SK-N-SH (cell line): ENCODE measurements at regions not wholly inside any gene's neighbourhood (a gene's known extent, or its start where the extent isn't known, plus 50 kb on each side); places are given as distances from the start of the nearest gene placed in this dataset.

ENCODE experiments used
- CTCF ChIA-PET: fragments of 300-600, 350-600 bp; formaldehyde crosslinking; extraction: SDS; loops from one replicate; lab custom pipeline; 2021; lab: Yijun Ruan, JAX
- POLR2A ChIA-PET: fragments of 350-600 bp; sonication (Branson Sonifier 250); formaldehyde crosslinking; extraction: SDS; loops from one replicate; lab custom pipeline; 2020; ENCODE audit warnings: antibody characterized with exemption, inconsistent platforms; lab: Yijun Ruan, JAX
- DNase-seq: peaks from one replicate; pipeline ENCODE4 v3.0.0; 2012
- H2AFZ ChIP-seq: fragments of 200-600 bp; sonication (generic); 2 replicates; pipeline ENCODE4 v1.8.1; 2016; ENCODE audit warnings: antibody characterized with exemption, mild to moderate bottlenecking, low read depth
- H3F3A ChIP-seq: fragments of 200-600 bp; sonication (generic); replicated peaks from 2 replicates; pipeline ENCODE3; 2016; ENCODE audit warnings: antibody characterized with exemption, mild to moderate bottlenecking; ENCODE audit not compliant: insufficient read depth
- H3K27ac ChIP-seq, 2 experiments: fragments of 200-500 bp in 1 of 2; fragments of 200-600 bp in 1 of 2; sonication (Bioruptor generic) in 1 of 2; sonication (generic), shearing (Covaris generic) in 1 of 2; 2 replicates each; pipeline versions ENCODE4 v1.5.1 to v1.6.1; 2014 to 2016; ENCODE audit warnings: low read depth in 2 of 2, inconsistent platforms in 1 of 2, low read length in 1 of 2, mild to moderate bottlenecking in 1 of 2, mixed read lengths in 1 of 2
- H3K27me3 ChIP-seq: fragments of 200-600 bp; sonication (generic), shearing (Covaris generic); 2 replicates; pipeline ENCODE4 v1.6.1; 2016; ENCODE audit warnings: mixed run types; ENCODE audit not compliant: insufficient read depth
- H3K36me3 ChIP-seq, 2 experiments: fragments of 200-500 bp in 1 of 2; fragments of 200-600 bp in 1 of 2; sonication (Bioruptor generic) in 1 of 2; sonication (generic) in 1 of 2; replicated peaks in 1 of 2; 2 replicates each; pipeline versions ENCODE3 to v1.5.1; 2014 to 2016; ENCODE audit warnings: low read length in 1 of 2, mild to moderate bottlenecking in 1 of 2; ENCODE audit not compliant: insufficient read depth in 2 of 2, control insufficient read depth in 1 of 2
- H3K4me1 ChIP-seq, 2 experiments: fragments of 200-500 bp in 1 of 2; fragments of 200-600 bp in 1 of 2; sonication (Bioruptor generic) in 1 of 2; sonication (generic), shearing (Covaris generic) in 1 of 2; 2 replicates each; pipeline versions ENCODE4 v1.5.1 to v1.6.1; 2014 to 2016; ENCODE audit warnings: low read depth in 1 of 2, low read length in 1 of 2, mixed run types in 1 of 2; ENCODE audit not compliant: insufficient read depth in 2 of 2, control insufficient read depth in 1 of 2
- H3K4me2 ChIP-seq: fragments of 200-600 bp; sonication (generic), shearing (Covaris generic); 2 replicates; pipeline ENCODE4 v1.6.1; 2017; ENCODE audit warnings: mixed run types
- H3K4me3 ChIP-seq, 2 experiments: fragments of 200-500 bp in 1 of 2; fragments of 200-600 bp in 1 of 2; sonication (Bioruptor generic) in 1 of 2; sonication (generic), shearing (Covaris generic) in 1 of 2; 2 replicates each; pipeline versions ENCODE4 v1.5.1 to v1.8.1; 2014 to 2016; ENCODE audit warnings: low read depth in 2 of 2, inconsistent platforms in 1 of 2, low read length in 1 of 2, mild to moderate bottlenecking in 1 of 2, mixed read lengths in 1 of 2, moderate library complexity in 1 of 2
- H3K79me2 ChIP-seq: fragments of 200-600 bp; sonication (generic); 2 replicates; pipeline ENCODE4 v1.8.1; 2017; ENCODE audit warnings: mild to moderate bottlenecking; ENCODE audit not compliant: insufficient read depth
- H3K9ac ChIP-seq: fragments of 200-600 bp; sonication (generic); 2 replicates; pipeline ENCODE4 v1.6.1; 2017; ENCODE audit warnings: mixed run types
- H3K9me2 ChIP-seq: fragments of 200-600 bp; sonication (generic); 2 replicates; pipeline ENCODE4 v1.6.1; 2017; ENCODE audit warnings: mixed run types
- H3K9me3 ChIP-seq: fragments of 200-600 bp; sonication (generic); 2 replicates; pipeline ENCODE4 v1.6.1; 2017; ENCODE audit warnings: mixed run types, mild to moderate bottlenecking, moderate library complexity
- H4K20me1 ChIP-seq: fragments of 200-600 bp; sonication (generic); 2 replicates; pipeline ENCODE4 v1.6.1; 2017; ENCODE audit warnings: mild to moderate bottlenecking, mixed run types; ENCODE audit not compliant: insufficient read depth
- CHD2 ChIP-seq: fragments of 150-350 bp; IDR thresholded peaks from 2 replicates; pipeline ENCODE4 v1.6.1; 2018; ENCODE audit warnings: low read length; ENCODE audit not compliant: partially characterized antibody
- EZH2phosphoT487 ChIP-seq: fragments of 200-600 bp; sonication (generic); IDR thresholded peaks from 2 replicates; pipeline ENCODE4 v1.6.1; 2017; ENCODE audit warnings: low read depth, mixed run types, mild to moderate bottlenecking, antibody characterized with exemption, moderate library complexity, borderline replicate concordance
- FOSL2 ChIP-seq: IDR thresholded peaks from 2 replicates; pipeline ENCODE4 v1.4.0; 2012; ENCODE audit warnings: low read depth, mild to moderate bottlenecking, moderate library complexity, borderline replicate concordance
- FOXJ3 ChIP-seq: sonication (generic); formaldehyde crosslinking; IDR thresholded peaks from 2 replicates; pipeline ENCODE4 v1.5.1; 2020; ENCODE audit warnings: mild to moderate bottlenecking, missing genetic modification reagents
- GABPA ChIP-seq: IDR thresholded peaks from 2 replicates; pipeline ENCODE4 v1.4.0; 2012; ENCODE audit warnings: low read depth, mild to moderate bottlenecking
- JUND ChIP-seq: IDR thresholded peaks from 2 replicates; pipeline ENCODE4 v1.4.0; 2012
- MEF2A ChIP-seq: IDR thresholded peaks from 2 replicates; pipeline ENCODE4 v1.4.0; 2012; ENCODE audit warnings: low read depth, borderline replicate concordance
- RAD21 ChIP-seq: IDR thresholded peaks from 2 replicates; pipeline ENCODE4 v1.6.1; 2012; ENCODE audit warnings: mild to moderate bottlenecking, low read length
- RXRA ChIP-seq: IDR thresholded peaks from 2 replicates; pipeline ENCODE4 v1.4.0; 2012; ENCODE audit warnings: low read depth, mild to moderate bottlenecking, borderline replicate concordance
- WGBS: methylation state at CpG from one replicate; pipeline ENCODE4 v1.1.6; 2017; ENCODE audit warnings: low lambda C conversion rate; 5-methylcytosine and 5-hydroxymethylcytosine counted together
- TF ChIP-seq, protein P1 (sequence below): fragments of 150-350 bp; IDR thresholded peaks from 2 replicates; pipeline ENCODE4 v1.6.1; 2016; ENCODE audit warnings: mild to moderate bottlenecking, low read depth, low read length
- TF ChIP-seq, protein P2 (sequence below): IDR thresholded peaks from 2 replicates; pipeline ENCODE4; 2012
- TF ChIP-seq, protein P3 (sequence below): IDR thresholded peaks from 2 replicates; pipeline ENCODE4 v1.4.0; 2012; ENCODE audit warnings: low read depth, borderline replicate concordance
- TF ChIP-seq, protein P4 (sequence below): IDR thresholded peaks from 2 replicates; pipeline ENCODE4 v1.4.0; 2012; ENCODE audit warnings: low read depth, borderline replicate concordance
- TF ChIP-seq, protein P5 (sequence below): IDR thresholded peaks from 2 replicates; pipeline ENCODE4 v1.6.1; 2012; ENCODE audit warnings: mild to moderate bottlenecking, low read depth, low read length, moderate library complexity
- TF ChIP-seq, protein P6 (sequence below): fragments of 200-600 bp; sonication (generic); IDR thresholded peaks from 2 replicates; pipeline ENCODE4 v1.6.1; 2017; ENCODE audit warnings: antibody characterized with exemption, mild to moderate bottlenecking, moderate library complexity

DNA sequence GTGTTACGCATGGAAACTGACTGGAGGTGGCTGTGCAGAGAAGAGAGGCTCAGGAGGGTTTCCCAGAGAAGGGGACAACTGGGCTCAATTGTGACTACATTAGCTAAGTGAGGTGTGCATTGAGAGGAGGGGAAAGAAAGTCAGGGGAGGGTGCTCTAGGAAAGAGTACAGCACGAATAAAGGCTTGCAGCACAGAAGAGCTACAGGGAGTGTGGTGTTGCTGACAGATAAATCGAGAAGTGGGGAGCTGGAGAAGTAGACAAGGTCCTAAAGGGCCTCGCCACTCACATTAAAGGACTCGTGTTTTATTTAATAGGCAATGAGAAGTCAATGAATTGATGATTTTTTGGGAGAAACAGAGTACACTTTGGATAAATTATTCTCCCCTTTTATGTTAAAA lies 65.7 kb upstream of the CTAGE1 start:
- 10% methylated on average over 5 of the region's 5 CpGs for WGBS
- Histone ChIP-seq H3K4me1 (no peaks in the 10 kb centered on the region), H3K27ac (no peak overlapping the region), H3K4me3 (no peak overlapping the region), H3K9me3 (no peaks in the 10 kb centered on the region), H3K27me3 (no peaks in the 10 kb centered on the region; the same call in 1 of the 2 replicates), H3K36me3 (no peaks in the 10 kb centered on the region), H3K9ac (no peak overlapping the region), H4K20me1 (no peaks in the 10 kb centered on the region), H3K4me2 (no peak overlapping the region), H3F3A (no peaks in the 10 kb centered on the region), H2AFZ (no peak overlapping the region), H3K9me2 (0 out of 2 replicates have a peak, but pooled peaks cover 2% of the 10 kb centered on the region), H3K79me2 (no peaks in the 10 kb centered on the region)
- DNase-seq, result no peak
- TF ChIP-seq EZH2phosphoT487 (no peak), FOXJ3 (CRISPR knock-in tag) (no peak), GABPA (no peak)
- TF ChIP-seq, protein P1, sequence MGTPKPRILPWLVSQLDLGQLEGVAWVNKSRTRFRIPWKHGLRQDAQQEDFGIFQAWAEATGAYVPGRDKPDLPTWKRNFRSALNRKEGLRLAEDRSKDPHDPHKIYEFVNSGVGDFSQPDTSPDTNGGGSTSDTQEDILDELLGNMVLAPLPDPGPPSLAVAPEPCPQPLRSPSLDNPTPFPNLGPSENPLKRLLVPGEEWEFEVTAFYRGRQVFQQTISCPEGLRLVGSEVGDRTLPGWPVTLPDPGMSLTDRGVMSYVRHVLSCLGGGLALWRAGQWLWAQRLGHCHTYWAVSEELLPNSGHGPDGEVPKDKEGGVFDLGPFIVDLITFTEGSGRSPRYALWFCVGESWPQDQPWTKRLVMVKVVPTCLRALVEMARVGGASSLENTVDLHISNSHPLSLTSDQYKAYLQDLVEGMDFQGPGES, result no peak
- TF ChIP-seq, protein P2, sequence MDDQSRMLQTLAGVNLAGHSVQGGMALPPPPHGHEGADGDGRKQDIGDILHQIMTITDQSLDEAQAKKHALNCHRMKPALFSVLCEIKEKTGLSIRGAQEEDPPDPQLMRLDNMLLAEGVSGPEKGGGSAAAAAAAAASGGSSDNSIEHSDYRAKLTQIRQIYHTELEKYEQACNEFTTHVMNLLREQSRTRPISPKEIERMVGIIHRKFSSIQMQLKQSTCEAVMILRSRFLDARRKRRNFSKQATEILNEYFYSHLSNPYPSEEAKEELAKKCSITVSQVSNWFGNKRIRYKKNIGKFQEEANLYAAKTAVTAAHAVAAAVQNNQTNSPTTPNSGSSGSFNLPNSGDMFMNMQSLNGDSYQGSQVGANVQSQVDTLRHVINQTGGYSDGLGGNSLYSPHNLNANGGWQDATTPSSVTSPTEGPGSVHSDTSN, result no peak
- ChIA-PET POLR2A (no interaction called here), CTCF (no interaction called here)

DNA sequence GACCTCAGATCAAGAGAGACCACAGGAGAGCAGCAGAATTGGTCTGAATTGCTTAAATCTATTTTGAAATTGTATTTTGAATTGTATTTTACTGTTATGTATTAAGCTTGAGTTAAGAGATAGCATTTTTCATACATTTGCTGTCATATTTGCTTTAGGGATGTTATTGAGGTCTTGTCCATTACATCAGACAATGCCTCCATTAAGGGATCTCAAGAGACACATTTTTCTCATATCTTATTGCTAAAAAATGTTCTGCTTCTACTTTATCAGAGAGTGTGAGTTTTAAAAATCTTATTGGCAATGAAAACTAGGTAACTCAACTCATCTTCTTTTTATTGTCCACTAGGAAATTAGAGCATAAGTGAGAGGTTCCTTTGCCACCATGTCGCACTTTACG lies 66.8 kb upstream of the CTAGE1 start:
- Histone ChIP-seq H3K9me3 (no peaks in the 10 kb centered on the region), H3K4me2 (no peak overlapping the region), H3K4me3 (no peak overlapping the region), H3K36me3 (no peaks in the 10 kb centered on the region), H3K79me2 (no peaks in the 10 kb centered on the region), H3K27me3 (no peaks in the 10 kb centered on the region; the same call in 1 of the 2 replicates), H3K27ac (no peak overlapping the region), H4K20me1 (no peaks in the 10 kb centered on the region), H3K9ac (no peak overlapping the region), H2AFZ (no peak overlapping the region), H3K9me2 (0 out of 2 replicates have a peak, but pooled peaks cover 2% of the 10 kb centered on the region), H3K4me1 (no peaks in the 10 kb centered on the region), H3F3A (no peaks in the 10 kb centered on the region)
- ChIA-PET POLR2A (no interaction called here), CTCF (no interaction called here)
- 44% methylated on average over 2 of the region's 2 CpGs for WGBS
- TF ChIP-seq, protein P3, sequence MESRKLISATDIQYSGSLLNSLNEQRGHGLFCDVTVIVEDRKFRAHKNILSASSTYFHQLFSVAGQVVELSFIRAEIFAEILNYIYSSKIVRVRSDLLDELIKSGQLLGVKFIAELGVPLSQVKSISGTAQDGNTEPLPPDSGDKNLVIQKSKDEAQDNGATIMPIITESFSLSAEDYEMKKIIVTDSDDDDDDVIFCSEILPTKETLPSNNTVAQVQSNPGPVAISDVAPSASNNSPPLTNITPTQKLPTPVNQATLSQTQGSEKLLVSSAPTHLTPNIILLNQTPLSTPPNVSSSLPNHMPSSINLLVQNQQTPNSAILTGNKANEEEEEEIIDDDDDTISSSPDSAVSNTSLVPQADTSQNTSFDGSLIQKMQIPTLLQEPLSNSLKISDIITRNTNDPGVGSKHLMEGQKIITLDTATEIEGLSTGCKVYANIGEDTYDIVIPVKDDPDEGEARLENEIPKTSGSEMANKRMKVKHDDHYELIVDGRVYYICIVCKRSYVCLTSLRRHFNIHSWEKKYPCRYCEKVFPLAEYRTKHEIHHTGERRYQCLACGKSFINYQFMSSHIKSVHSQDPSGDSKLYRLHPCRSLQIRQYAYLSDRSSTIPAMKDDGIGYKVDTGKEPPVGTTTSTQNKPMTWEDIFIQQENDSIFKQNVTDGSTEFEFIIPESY, result no peak
- TF ChIP-seq FOSL2 (no peak), CHD2 (no peak), RAD21 (no peak), FOXJ3 (CRISPR knock-in tag) (no peak), MEF2A (no peak), RXRA (no peak), JUND (no peak)
- TF ChIP-seq, protein P4, sequence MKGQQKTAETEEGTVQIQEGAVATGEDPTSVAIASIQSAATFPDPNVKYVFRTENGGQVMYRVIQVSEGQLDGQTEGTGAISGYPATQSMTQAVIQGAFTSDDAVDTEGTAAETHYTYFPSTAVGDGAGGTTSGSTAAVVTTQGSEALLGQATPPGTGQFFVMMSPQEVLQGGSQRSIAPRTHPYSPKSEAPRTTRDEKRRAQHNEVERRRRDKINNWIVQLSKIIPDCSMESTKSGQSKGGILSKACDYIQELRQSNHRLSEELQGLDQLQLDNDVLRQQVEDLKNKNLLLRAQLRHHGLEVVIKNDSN, result no peak
- TF ChIP-seq, protein P2, result no peak
- TF ChIP-seq, protein P5, sequence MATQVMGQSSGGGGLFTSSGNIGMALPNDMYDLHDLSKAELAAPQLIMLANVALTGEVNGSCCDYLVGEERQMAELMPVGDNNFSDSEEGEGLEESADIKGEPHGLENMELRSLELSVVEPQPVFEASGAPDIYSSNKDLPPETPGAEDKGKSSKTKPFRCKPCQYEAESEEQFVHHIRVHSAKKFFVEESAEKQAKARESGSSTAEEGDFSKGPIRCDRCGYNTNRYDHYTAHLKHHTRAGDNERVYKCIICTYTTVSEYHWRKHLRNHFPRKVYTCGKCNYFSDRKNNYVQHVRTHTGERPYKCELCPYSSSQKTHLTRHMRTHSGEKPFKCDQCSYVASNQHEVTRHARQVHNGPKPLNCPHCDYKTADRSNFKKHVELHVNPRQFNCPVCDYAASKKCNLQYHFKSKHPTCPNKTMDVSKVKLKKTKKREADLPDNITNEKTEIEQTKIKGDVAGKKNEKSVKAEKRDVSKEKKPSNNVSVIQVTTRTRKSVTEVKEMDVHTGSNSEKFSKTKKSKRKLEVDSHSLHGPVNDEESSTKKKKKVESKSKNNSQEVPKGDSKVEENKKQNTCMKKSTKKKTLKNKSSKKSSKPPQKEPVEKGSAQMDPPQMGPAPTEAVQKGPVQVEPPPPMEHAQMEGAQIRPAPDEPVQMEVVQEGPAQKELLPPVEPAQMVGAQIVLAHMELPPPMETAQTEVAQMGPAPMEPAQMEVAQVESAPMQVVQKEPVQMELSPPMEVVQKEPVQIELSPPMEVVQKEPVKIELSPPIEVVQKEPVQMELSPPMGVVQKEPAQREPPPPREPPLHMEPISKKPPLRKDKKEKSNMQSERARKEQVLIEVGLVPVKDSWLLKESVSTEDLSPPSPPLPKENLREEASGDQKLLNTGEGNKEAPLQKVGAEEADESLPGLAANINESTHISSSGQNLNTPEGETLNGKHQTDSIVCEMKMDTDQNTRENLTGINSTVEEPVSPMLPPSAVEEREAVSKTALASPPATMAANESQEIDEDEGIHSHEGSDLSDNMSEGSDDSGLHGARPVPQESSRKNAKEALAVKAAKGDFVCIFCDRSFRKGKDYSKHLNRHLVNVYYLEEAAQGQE, result no peak
- TF ChIP-seq, protein P6, sequence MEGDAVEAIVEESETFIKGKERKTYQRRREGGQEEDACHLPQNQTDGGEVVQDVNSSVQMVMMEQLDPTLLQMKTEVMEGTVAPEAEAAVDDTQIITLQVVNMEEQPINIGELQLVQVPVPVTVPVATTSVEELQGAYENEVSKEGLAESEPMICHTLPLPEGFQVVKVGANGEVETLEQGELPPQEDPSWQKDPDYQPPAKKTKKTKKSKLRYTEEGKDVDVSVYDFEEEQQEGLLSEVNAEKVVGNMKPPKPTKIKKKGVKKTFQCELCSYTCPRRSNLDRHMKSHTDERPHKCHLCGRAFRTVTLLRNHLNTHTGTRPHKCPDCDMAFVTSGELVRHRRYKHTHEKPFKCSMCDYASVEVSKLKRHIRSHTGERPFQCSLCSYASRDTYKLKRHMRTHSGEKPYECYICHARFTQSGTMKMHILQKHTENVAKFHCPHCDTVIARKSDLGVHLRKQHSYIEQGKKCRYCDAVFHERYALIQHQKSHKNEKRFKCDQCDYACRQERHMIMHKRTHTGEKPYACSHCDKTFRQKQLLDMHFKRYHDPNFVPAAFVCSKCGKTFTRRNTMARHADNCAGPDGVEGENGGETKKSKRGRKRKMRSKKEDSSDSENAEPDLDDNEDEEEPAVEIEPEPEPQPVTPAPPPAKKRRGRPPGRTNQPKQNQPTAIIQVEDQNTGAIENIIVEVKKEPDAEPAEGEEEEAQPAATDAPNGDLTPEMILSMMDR, result no peak
- no peak for DNase-seq
